ENCODE measurements at regions not wholly inside any gene's neighbourhood (a gene's known extent, or its start where the extent isn't known, plus 50 kb on each side); places are given as distances from the start of the nearest gene placed in this dataset.

DNA sequence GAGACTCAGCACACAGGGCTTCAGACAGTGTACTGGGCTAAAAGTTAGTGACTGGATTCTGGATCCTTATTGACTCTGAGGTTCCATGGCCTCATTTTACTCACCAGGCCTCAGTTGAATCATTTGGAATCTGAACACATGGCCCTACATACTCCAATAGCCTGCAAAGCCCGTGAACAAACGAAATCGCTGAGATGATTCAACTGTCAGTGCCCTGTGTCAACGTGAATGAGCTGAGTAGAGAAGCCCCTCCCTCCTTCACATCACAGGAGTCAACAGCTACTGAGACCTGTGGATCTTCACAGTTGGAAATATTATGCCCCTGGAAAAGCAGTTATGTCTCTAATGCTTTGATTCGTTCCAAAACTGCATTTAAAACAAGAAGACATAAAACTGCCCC is 429.3 kb downstream of the GADD45G start:
- TF ChIP-seq EZH2 (IDR thresholded peaks at IDR 0.05) (no peak), FOXP2 (optimal IDR thresholded peaks at IDR 0.05; ENCODE audit: control extremely low read depth, extremely low read length, insufficient read depth) (no peak), POLR2AphosphoS5 (IDR thresholded peaks at IDR 0.05; ENCODE audit: borderline replicate concordance, low read depth, low read length) (no peak)
